Adipocyte (in vitro differentiated cells): ENCODE measurements at regions not wholly inside any gene's neighbourhood (a gene's known extent, or its start where the extent isn't known, plus 50 kb on each side); places are given as distances from the start of the nearest gene placed in this dataset.

Experiments used
- DNase-seq: peaks from one replicate; pipeline ENCODE4 v3.0.0-alpha.2; 2015; ENCODE audit warnings: low read depth
- H3K27me3 ChIP-seq: replicated peaks from 2 replicates; pipeline ENCODE4 v1.7.0; 2013; ENCODE audit warnings: mild to moderate bottlenecking, low read length, moderate library complexity; ENCODE audit not compliant: control insufficient read depth, insufficient read depth
- H3K36me3 ChIP-seq: 2 replicates; pipeline ENCODE4 v1.7.0; 2013; ENCODE audit warnings: low read length, mild to moderate bottlenecking, moderate library complexity; ENCODE audit not compliant: control insufficient read depth, insufficient read depth, severe bottlenecking
- H3K4me1 ChIP-seq: 2 replicates; pipeline ENCODE4 v1.7.0; 2013; ENCODE audit warnings: mild to moderate bottlenecking, low read length, moderate library complexity; ENCODE audit not compliant: control insufficient read depth, insufficient read depth
- H3K4me3 ChIP-seq: 2 replicates; pipeline ENCODE4 v1.7.0; 2013; ENCODE audit warnings: mild to moderate bottlenecking, low read length, moderate library complexity
- H3K9ac ChIP-seq: 2 replicates; pipeline ENCODE4 v1.7.0; 2013; ENCODE audit warnings: mild to moderate bottlenecking, low read length, moderate library complexity
- H3K9me3 ChIP-seq: 2 replicates; pipeline ENCODE4 v1.7.0; 2013; ENCODE audit warnings: mild to moderate bottlenecking, low read length, moderate library complexity; ENCODE audit not compliant: control insufficient read depth

DNA sequence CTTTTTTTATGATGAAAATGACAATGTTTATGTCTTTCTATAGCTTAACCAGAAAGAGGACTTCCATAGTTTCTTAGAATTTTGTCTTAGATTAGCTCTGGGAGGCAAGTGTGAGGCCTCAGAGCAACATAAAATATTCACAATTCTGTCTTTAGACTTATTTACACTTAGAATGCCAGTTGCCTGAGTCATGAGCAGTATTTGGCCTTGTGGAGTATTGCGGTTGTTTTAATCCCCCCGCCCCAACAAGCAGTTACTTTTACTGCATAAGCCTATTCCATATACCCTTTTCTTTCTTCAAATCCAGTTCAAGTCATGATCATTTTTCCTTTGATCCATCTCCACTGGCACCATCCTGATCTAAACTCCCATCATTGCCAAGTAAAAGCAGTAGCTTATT, 198.0 kb upstream of the EGFLAM start:
- Histone ChIP-seq H3K36me3 (no peaks in the 10 kb centered on the region), H3K9ac (no peak overlapping the region), H3K9me3 (peaks cover 22% of the 10 kb centered on the region), H3K27me3 (no peaks in the 10 kb centered on the region), H3K4me1 (no peaks in the 10 kb centered on the region), H3K4me3 (no peak overlapping the region)
- DNase-seq = peak; percentile 33

DNA sequence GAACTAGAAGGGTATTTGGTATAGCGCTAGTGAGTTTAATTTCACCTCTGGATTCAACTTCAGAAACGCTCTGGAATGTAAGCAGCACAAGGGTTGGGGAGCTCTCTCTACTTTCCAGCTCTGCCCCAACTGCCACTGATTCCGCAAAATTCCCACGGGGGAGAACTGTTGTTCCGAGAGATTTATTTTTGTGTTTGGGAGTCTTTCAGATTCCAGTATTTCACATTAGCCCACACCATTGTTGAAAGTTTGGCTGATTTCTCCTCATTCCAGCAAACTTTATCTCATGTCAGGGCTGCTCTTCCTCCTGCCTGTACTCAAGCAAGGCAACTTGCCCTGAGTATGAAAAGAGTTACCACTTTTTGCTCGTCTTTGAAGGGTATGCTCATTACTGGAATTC, 198.5 kb upstream of the EGFLAM start:
- H3K4me3 ChIP-seq = no peak overlapping the region
- H3K36me3 ChIP-seq = no peaks in the 10 kb centered on the region
- peaks cover 22% of the 10 kb centered on the region for H3K9me3 ChIP-seq
- DNase-seq = no peak
- H3K4me1 ChIP-seq = no peaks in the 10 kb centered on the region
- H3K9ac ChIP-seq = no peak overlapping the region
- no peaks in the 10 kb centered on the region for H3K27me3 ChIP-seq

DNA sequence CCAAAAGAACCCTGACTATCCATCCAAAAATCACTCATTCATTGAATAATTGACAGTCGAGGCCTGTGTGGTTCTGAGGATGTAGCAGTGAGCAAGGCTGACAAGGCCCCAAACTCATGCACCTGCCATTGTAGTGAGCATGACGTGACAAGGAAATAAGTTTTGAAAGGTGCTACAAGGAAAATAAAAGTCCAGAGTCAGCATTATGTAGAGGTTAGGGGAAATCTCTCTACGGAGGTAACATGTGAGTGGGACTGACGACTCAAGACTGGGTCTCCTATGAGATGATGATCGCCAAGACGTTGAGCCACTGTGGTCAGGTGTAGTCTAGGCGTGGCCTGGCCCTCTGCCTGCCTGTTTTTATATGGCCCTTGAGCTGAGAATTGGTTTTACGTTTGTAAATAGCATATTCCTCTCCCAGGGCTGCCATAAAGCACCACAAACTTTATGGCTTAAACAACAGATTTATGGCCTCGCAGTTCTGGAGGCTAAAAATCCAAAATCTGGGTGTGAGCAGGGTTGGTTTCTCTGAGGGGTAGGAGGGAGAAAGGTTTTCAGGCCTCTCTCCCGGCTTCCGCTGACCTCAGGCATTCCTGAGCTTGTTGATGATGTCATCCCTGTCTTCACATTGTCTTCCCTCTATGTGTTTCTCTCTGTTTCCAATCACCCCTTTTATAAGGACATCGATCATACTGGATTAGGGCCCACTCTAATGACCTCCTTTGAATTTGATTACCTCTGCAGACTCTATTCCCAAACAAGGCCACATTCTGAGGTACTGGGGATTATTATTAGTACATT, 206.4 kb upstream of the EGFLAM start:
- H3K4me3 ChIP-seq = no peak overlapping the region
- DNase-seq = no peak
- peaks cover 5% of the 10 kb centered on the region for H3K27me3 ChIP-seq
- H3K4me1 ChIP-seq = no peaks in the 10 kb centered on the region
- H3K9ac ChIP-seq = no peak overlapping the region
- H3K9me3 ChIP-seq = no peaks in the 10 kb centered on the region
- no peaks in the 10 kb centered on the region for H3K36me3 ChIP-seq

DNA sequence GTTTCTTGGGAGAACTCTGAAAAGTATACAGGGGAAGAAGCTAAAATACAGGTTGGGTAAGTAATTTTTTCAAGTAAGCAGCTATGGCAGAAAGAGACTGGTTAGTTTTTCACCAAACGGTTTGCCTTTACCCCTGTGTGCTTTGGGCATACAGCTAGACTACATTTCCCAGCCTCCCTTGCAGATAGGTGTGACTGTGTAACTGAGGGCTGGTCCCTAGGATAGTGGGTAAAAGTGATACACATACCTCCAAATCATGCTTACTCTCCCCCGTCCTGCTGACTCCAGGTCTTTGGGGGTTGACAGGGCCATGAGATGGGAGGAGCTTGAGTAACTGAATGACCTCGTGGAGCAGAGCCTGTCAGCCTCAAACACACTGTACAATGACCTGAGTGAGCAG, 208.6 kb upstream of the GDNF start:
- no peaks in the 10 kb centered on the region for H3K4me1 ChIP-seq
- no peak for DNase-seq
- H3K4me3 ChIP-seq = no peak overlapping the region
- no peak overlapping the region for H3K9ac ChIP-seq
- H3K27me3 ChIP-seq = peaks cover 9% of the 10 kb centered on the region
- H3K36me3 ChIP-seq = no peaks in the 10 kb centered on the region
- H3K9me3 ChIP-seq = peaks cover 3% of the 10 kb centered on the region

DNA sequence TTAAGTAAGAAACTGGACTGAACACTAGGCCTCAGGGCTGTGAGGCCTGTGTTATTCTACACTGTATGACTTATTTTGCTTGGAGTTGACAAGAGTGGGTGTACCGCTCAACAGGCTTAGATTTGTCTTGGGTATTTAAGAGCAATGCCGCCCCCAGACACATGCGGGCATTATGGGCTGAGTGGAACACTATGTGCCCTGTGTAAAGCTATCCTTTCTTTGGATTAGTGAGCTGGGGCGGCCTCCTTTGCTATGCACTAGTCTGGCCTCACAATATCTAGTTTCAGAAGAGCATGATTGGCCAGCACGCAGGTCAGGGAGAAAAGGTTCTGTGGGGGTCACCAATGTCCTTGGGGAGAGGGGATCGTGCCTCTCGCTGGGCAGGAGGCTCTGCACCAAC, 206.3 kb upstream of the GDNF start:
- H3K9me3 ChIP-seq = peaks cover 3% of the 10 kb centered on the region
- no peaks in the 10 kb centered on the region for H3K36me3 ChIP-seq
- H3K9ac ChIP-seq = no peak overlapping the region

DNA sequence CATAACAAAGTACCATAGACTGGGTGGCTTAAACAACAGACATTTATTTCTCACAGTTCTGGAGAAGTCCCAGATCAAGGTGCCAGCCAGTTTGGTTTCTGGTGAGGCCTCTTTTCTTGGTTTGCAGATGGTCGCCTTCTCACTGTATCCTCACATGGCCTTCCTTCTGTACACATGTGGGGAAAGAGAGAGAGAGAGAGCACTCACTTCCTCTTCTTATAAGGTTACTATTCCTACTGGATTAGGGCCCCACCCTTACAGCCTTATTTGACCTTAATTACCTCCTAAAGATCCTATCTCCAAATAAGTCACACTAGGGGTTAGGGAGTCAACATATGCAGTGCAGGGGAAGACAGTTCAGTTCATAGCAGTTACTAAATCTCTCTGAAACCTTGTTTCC, 205.6 kb upstream of the GDNF start:
- H3K9me3 ChIP-seq = peaks cover 3% of the 10 kb centered on the region
- H3K27me3 ChIP-seq = peaks cover 26% of the 10 kb centered on the region
- no peaks in the 10 kb centered on the region for H3K36me3 ChIP-seq
- H3K4me3 ChIP-seq = no peak overlapping the region
- DNase-seq = no peak
- H3K9ac ChIP-seq = no peak overlapping the region
- H3K4me1 ChIP-seq = no peaks in the 10 kb centered on the region

More for the DNA sequence above, 206.3 kb upstream of the GDNF start:
- no peak for DNase-seq
- H3K27me3 ChIP-seq = peaks cover 21% of the 10 kb centered on the region
- H3K4me3 ChIP-seq = no peak overlapping the region
- H3K4me1 ChIP-seq = no peaks in the 10 kb centered on the region

DNA sequence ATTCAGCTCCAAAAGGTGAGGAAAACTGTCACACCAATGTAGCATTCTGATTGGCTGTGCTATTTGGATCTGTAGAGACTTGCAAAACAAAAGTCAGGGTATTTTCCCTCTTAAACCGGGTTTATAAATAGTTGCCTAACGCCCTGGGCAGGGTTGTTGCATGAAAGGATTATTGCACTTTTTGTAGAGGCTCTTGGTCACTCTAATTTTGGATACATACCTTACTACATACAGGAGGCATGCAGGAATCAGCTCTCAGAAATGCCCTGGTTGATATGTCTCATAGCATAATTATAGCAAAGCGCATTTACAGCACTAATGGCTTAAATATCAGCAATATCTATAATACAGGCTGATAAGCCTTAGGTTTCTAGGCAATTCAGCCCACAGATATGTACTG, 200.0 kb upstream of the GDNF start:
- Histone ChIP-seq H3K9ac (no peak overlapping the region), H3K9me3 (peaks cover 9% of the 10 kb centered on the region), H3K27me3 (peaks cover 42% of the 10 kb centered on the region), H3K4me1 (no peaks in the 10 kb centered on the region), H3K4me3 (no peak overlapping the region), H3K36me3 (no peaks in the 10 kb centered on the region)
- DNase-seq = no peak

DNA sequence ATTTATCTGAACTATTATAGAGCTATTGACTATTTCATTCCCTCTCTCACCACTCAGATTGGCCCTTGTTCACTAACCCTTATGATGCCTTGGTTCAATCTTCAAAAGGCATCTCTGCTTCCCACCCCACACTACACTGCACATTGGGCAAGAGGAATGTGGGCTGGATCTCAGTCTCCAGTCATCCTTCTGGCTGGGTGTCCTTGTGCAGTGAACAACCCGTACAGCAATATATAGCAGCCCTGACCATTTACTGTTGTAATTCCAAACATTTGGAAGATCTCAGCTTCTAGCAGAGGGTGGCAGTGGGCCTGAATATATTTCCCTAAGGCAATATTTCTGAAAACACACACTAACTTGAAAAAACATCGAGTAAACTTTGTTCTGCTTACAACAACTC, 199.2 kb upstream of the GDNF start:
- peaks cover 41% of the 10 kb centered on the region for H3K27me3 ChIP-seq
- no peak for DNase-seq
- no peak overlapping the region for H3K9ac ChIP-seq
- no peak overlapping the region for H3K4me3 ChIP-seq
- no peaks in the 10 kb centered on the region for H3K36me3 ChIP-seq
- H3K9me3 ChIP-seq = peaks cover 9% of the 10 kb centered on the region
- no peaks in the 10 kb centered on the region for H3K4me1 ChIP-seq

DNA sequence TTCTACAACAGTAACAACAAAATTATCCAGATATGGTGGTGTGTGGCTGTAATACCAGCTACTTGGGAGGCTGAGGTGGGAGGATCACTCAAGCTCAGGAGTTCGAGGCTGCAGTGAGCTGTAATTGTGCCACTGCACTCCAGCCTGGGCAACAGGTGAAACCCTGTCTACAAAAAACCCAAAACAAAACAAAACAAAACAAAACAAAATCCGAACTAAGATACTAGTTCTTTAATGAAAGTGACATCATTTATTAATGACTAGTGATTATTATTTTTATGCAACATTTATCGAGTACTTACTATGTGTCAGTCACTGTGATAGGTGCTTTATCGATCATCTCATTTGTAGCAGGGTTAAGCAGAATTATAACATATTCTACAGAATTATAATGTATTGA, 196.9 kb upstream of the GDNF start:
- DNase-seq = no peak
- Histone ChIP-seq H3K36me3 (no peaks in the 10 kb centered on the region), H3K4me3 (no peak overlapping the region), H3K27me3 (peaks cover 33% of the 10 kb centered on the region), H3K4me1 (peaks cover 3% of the 10 kb centered on the region), H3K9ac (no peak overlapping the region), H3K9me3 (peaks cover 5% of the 10 kb centered on the region)

DNA sequence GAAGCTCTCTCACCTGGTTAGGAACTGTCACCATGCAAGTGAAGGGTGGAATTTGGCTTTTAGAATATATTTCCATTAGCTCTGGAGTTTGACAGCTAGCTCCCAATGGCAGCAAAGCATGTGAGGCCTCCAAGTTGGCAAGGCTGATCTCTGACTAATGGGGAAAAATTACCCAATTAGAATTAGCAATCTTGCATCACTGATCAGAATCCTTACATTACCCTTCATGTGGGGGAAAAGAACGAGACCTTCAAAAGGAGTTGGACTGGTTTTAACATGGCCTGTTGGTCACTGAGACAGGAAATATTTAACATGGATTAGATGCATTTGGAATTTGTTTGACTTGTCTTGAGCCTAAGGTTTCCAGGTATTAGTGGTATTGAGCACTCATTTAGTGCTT, 192.3 kb upstream of the GDNF start:
- Histone ChIP-seq H3K4me1 (peaks cover 7% of the 10 kb centered on the region), H3K4me3 (no peak overlapping the region), H3K9ac (no peak overlapping the region), H3K27me3 (peaks cover 24% of the 10 kb centered on the region), H3K36me3 (no peaks in the 10 kb centered on the region), H3K9me3 (peaks cover 2% of the 10 kb centered on the region)
- no peak for DNase-seq

DNA sequence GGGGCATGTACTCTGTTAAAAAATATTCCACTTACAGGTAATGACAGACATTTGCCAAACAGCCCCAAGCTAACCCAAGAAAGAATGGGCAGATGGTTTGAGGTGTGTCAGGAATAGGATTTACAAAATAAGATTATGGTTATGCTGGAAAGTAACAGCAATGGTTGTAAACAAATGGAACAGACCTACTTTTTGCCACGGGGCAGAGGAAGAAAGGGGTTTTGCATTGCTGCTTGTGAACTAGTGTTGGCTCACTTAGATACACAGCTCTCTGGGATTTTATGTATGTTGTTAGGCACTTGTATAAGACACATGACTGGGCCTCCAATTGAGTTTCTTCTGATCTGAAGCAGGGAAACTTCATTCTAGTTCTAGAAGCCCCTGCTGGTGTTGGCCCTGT, 191.5 kb upstream of the GDNF start:
- H3K9me3 ChIP-seq = peaks cover 2% of the 10 kb centered on the region
- no peak overlapping the region for H3K9ac ChIP-seq
- no peak overlapping the region for H3K4me3 ChIP-seq
- H3K27me3 ChIP-seq = peaks cover 17% of the 10 kb centered on the region
- no peak for DNase-seq
- no peaks in the 10 kb centered on the region for H3K36me3 ChIP-seq
- peaks cover 7% of the 10 kb centered on the region for H3K4me1 ChIP-seq
